Calu3 (cell line): ENCODE measurements at regions not wholly inside any gene's neighbourhood (a gene's known extent, or its start where the extent isn't known, plus 50 kb on each side); places are given as distances from the start of the nearest gene placed in this dataset.

Experiments used
- BruUV-seq: library from RNA; stranded (reverse); fragments of 400-500 nt; replicated peaks from 2 replicates; lab custom pipeline; 2021; lab: Mats Ljungman, UMichigan
- CTCF ChIA-PET: fragments of 300-600 bp; sonication (Branson Sonifier 250); formaldehyde crosslinking; loops from one replicate; lab custom pipeline; 2022; ENCODE audit warnings: antibody characterized with exemption; lab: Charles Lee
- DNase-seq: peaks from one replicate; pipeline ENCODE4 v3.0.0; 2022
- H3K27ac Mint-ChIP-seq: one replicate; pipeline ENCODE4 v1.8.0; 2022; ENCODE audit warnings: mixed read lengths; ENCODE audit not compliant: unreplicated experiment
- H3K27me3 Mint-ChIP-seq: one replicate; pipeline ENCODE4 v1.8.0; 2022; ENCODE audit warnings: mixed read lengths; ENCODE audit not compliant: unreplicated experiment
- H3K36me3 Mint-ChIP-seq: one replicate; pipeline ENCODE4 v1.8.0; 2022; ENCODE audit warnings: mild to moderate bottlenecking, moderate library complexity, mixed read lengths; ENCODE audit not compliant: insufficient read depth, unreplicated experiment
- H3K4me1 Mint-ChIP-seq: one replicate; pipeline ENCODE4 v1.8.0; 2022; ENCODE audit warnings: mild to moderate bottlenecking, low read depth, mixed read lengths; ENCODE audit not compliant: unreplicated experiment
- H3K4me3 Mint-ChIP-seq: one replicate; pipeline ENCODE4 v1.8.0; 2022; ENCODE audit warnings: mild to moderate bottlenecking, low read depth, moderate library complexity, mixed read lengths; ENCODE audit not compliant: unreplicated experiment
- H3K9me3 Mint-ChIP-seq: one replicate; pipeline ENCODE4 v1.8.0; 2022; ENCODE audit warnings: low read depth, mixed read lengths; ENCODE audit not compliant: unreplicated experiment
- intact Hi-C: fragments of 100-400 bp; cut with micrococcal nuclease; formaldehyde crosslinking; loops from one replicate; pipeline ENCODE4 v1.10.0; 2022; ENCODE audit not compliant: unreplicated experiment
- TF ChIP-seq, protein P1 (sequence below): fragments of 200-600 bp; IDR thresholded peaks from one replicate; pipeline ENCODE4 v1.8.0; 2022; ENCODE audit warnings: antibody characterized with exemption; ENCODE audit not compliant: unreplicated experiment

DNA sequence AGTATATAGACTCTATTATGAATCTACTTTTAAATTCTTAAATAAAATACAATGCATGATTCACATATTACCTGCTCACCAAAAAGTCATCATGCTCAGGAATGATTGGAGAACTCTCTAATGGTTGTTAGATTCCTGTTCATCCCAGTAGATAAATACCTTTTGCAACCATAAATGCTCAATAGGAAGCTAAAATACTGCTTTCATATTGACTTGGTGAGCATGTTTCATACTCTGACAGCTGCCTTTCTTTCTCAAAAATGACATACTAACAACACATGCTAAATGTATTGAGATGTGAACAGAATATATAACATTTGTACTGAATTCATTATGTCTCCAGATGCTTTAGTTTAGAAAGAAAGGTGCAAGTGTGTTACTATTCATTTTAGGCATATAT is 79.6 kb upstream of the SLCO6A1 start:
- Mint-ChIP-seq H3K27ac (no peak overlapping the region), H3K4me3 (no peak overlapping the region), H3K9me3 (no peaks in the 10 kb centered on the region), H3K4me1 (no peaks in the 10 kb centered on the region), H3K27me3 (no peaks in the 10 kb centered on the region), H3K36me3 (no peaks in the 10 kb centered on the region)
- intact Hi-C loops = no loop called here
- TF ChIP-seq, protein P1, sequence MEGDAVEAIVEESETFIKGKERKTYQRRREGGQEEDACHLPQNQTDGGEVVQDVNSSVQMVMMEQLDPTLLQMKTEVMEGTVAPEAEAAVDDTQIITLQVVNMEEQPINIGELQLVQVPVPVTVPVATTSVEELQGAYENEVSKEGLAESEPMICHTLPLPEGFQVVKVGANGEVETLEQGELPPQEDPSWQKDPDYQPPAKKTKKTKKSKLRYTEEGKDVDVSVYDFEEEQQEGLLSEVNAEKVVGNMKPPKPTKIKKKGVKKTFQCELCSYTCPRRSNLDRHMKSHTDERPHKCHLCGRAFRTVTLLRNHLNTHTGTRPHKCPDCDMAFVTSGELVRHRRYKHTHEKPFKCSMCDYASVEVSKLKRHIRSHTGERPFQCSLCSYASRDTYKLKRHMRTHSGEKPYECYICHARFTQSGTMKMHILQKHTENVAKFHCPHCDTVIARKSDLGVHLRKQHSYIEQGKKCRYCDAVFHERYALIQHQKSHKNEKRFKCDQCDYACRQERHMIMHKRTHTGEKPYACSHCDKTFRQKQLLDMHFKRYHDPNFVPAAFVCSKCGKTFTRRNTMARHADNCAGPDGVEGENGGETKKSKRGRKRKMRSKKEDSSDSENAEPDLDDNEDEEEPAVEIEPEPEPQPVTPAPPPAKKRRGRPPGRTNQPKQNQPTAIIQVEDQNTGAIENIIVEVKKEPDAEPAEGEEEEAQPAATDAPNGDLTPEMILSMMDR = no peak
- no peak for DNase-seq
- CTCF ChIA-PET = no interaction called here
- no TSS peak for BruUV-seq

DNA sequence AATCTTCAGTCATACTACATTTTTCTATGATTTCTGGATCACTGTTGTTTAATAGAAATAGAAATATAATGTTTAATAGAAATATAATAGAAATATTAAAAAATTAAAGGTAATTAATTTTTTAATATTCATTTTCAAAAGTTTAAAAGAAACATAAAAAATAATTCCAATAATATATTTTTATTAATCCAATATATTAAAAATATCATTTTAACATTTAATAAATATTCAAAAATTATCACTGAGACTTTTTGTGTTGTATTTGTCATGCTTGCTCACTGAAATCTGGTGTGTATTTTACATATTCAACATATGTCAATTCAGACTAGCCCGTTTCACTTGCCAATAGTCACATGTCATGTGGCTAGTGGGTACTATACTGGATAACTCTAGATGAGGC is 80.6 kb upstream of the SLCO6A1 start:
- no peak overlapping the region for H3K27ac Mint-ChIP-seq
- no peak overlapping the region for H3K4me3 Mint-ChIP-seq
- CTCF ChIA-PET = no interaction called here
- no peaks in the 10 kb centered on the region for H3K27me3 Mint-ChIP-seq
- H3K4me1 Mint-ChIP-seq = no peaks in the 10 kb centered on the region
- no peak for DNase-seq
- BruUV-seq = no TSS peak
- TF ChIP-seq, protein P1 = no peak
- intact Hi-C loops = no loop called here
- H3K9me3 Mint-ChIP-seq = no peaks in the 10 kb centered on the region
- no peaks in the 10 kb centered on the region for H3K36me3 Mint-ChIP-seq

DNA sequence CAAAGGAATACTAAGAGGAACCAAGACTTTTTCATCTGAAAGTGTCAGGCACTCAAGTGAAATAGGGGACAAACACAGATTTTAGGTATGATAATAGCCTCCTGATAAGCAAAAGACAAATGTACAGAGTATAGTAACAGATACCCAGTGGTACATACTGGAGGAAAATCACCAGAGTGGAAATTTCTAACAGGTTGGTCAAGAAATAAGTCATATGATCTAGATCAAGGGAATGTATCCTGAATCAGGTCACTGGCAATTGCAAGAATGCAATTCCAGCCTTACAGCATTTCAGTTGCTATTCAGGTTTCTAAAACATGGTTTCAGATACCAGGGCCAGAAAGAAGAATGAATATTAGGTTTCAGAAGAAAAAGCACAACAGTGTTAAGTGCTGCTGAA is 82.2 kb upstream of the SLCO6A1 start:
- TF ChIP-seq, protein P1 = no peak
- Mint-ChIP-seq H3K4me3 (no peak overlapping the region), H3K4me1 (no peaks in the 10 kb centered on the region), H3K9me3 (no peaks in the 10 kb centered on the region), H3K27ac (no peak overlapping the region), H3K27me3 (no peaks in the 10 kb centered on the region), H3K36me3 (no peaks in the 10 kb centered on the region)
- BruUV-seq = no TSS peak
- CTCF ChIA-PET = no interaction called here
- intact Hi-C loops = loop anchor here (5.0 kb wide), 2 partner anchors 86 to 101 kb away; no protein-coding TSS in a partner anchor
- no peak for DNase-seq

DNA sequence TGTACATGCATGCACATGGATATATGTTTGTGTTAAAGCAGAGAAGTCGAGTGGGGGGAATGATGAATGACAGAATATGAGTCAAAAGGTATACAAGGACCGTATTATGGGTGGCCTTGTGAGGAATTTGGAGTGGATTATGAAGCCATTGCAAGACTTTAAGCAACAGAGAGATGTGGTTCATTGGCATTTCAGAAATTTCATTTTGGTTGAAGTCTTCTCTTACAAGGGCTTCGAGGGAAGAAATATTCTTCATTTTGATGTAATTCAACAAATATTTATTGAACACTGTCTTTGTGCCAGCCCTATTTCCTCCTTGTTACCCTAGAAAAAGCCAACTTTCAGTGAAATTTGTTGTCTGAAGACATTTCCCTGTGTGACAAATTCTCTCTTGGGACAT is 83.9 kb upstream of the SLCO6A1 start:
- H3K27me3 Mint-ChIP-seq = no peaks in the 10 kb centered on the region
- intact Hi-C loops = loop anchor here (1.0 to 5.0 kb wide), 6 partner anchors 85 to 642 kb away; no protein-coding TSS in a partner anchor
- TF ChIP-seq, protein P1 = no peak
- H3K4me1 Mint-ChIP-seq = no peaks in the 10 kb centered on the region
- no peak overlapping the region for H3K4me3 Mint-ChIP-seq
- no TSS peak for BruUV-seq
- no peaks in the 10 kb centered on the region for H3K36me3 Mint-ChIP-seq
- no peak for DNase-seq
- H3K9me3 Mint-ChIP-seq = no peaks in the 10 kb centered on the region
- CTCF ChIA-PET = no interaction called here
- H3K27ac Mint-ChIP-seq = no peak overlapping the region
